ENCODE measurements at regions not wholly inside any gene's neighbourhood (a gene's known extent, or its start where the extent isn't known, plus 50 kb on each side); places are given as distances from the start of the nearest gene placed in this dataset.

DNA sequence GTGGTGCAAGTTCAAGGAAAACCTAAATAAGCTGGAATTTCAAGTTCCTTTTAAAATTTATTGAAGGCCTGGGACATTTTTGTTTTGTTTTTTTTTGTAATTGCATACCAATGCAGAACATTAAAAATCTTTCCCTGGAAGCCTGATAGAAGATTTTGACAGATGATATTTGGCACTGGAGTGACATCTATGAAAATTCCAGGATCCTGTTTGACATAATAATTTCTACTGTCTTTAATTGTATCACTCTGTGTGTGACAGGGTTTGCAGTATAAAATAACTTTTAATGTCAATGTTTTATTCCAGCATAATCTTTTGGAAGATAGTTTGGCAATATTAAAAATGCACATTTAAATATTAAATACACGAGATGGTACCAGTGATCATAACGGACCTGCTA lies 514.2 kb upstream of the ACO1 start:
- TF ChIP-seq, protein P1, sequence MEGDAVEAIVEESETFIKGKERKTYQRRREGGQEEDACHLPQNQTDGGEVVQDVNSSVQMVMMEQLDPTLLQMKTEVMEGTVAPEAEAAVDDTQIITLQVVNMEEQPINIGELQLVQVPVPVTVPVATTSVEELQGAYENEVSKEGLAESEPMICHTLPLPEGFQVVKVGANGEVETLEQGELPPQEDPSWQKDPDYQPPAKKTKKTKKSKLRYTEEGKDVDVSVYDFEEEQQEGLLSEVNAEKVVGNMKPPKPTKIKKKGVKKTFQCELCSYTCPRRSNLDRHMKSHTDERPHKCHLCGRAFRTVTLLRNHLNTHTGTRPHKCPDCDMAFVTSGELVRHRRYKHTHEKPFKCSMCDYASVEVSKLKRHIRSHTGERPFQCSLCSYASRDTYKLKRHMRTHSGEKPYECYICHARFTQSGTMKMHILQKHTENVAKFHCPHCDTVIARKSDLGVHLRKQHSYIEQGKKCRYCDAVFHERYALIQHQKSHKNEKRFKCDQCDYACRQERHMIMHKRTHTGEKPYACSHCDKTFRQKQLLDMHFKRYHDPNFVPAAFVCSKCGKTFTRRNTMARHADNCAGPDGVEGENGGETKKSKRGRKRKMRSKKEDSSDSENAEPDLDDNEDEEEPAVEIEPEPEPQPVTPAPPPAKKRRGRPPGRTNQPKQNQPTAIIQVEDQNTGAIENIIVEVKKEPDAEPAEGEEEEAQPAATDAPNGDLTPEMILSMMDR (IDR thresholded peaks at IDR 0.05), result no peak
- no peak for TF ChIP-seq TCF7L2 (IDR thresholded peaks at IDR 0.05; ENCODE audit: low read depth, low read length)
- no peak for TF ChIP-seq POLR2AphosphoS5 (IDR thresholded peaks at IDR 0.05; ENCODE audit: low read depth, low read length)
- TF ChIP-seq, protein P2, sequence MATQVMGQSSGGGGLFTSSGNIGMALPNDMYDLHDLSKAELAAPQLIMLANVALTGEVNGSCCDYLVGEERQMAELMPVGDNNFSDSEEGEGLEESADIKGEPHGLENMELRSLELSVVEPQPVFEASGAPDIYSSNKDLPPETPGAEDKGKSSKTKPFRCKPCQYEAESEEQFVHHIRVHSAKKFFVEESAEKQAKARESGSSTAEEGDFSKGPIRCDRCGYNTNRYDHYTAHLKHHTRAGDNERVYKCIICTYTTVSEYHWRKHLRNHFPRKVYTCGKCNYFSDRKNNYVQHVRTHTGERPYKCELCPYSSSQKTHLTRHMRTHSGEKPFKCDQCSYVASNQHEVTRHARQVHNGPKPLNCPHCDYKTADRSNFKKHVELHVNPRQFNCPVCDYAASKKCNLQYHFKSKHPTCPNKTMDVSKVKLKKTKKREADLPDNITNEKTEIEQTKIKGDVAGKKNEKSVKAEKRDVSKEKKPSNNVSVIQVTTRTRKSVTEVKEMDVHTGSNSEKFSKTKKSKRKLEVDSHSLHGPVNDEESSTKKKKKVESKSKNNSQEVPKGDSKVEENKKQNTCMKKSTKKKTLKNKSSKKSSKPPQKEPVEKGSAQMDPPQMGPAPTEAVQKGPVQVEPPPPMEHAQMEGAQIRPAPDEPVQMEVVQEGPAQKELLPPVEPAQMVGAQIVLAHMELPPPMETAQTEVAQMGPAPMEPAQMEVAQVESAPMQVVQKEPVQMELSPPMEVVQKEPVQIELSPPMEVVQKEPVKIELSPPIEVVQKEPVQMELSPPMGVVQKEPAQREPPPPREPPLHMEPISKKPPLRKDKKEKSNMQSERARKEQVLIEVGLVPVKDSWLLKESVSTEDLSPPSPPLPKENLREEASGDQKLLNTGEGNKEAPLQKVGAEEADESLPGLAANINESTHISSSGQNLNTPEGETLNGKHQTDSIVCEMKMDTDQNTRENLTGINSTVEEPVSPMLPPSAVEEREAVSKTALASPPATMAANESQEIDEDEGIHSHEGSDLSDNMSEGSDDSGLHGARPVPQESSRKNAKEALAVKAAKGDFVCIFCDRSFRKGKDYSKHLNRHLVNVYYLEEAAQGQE (IDR thresholded peaks at IDR 0.05; ENCODE audit: insufficient read depth in 1 of 2, low read depth in 2 of 2, low read length in 1 of 2), result no peak
